Activated naive CD4-positive, alpha-beta T cell treated with anti-CD3 and anti-CD28 coated beads for 36 hours (primary cell): ENCODE measurements at regions not wholly inside any gene's neighbourhood (a gene's known extent, or its start where the extent isn't known, plus 50 kb on each side); places are given as distances from the start of the nearest gene placed in this dataset.

Source experiments
- CTCF ChIA-PET: fragments of 350-600 bp; sonication (Branson Sonifier 250); formaldehyde crosslinking; loops from one replicate; lab custom pipeline; 2021; ENCODE audit warnings: antibody characterized with exemption; lab: Charles Lee
- DNase-seq: peaks from one replicate; pipeline ENCODE4 v3.0.0-alpha.2; 2020
- H3K27ac Mint-ChIP-seq: one replicate; pipeline ENCODE4 v1.8.0; 2021; ENCODE audit warnings: mild to moderate bottlenecking, mixed read lengths
- H3K27me3 Mint-ChIP-seq: one replicate; pipeline ENCODE4 v1.8.0; 2021; ENCODE audit warnings: low read depth, mixed read lengths
- H3K36me3 Mint-ChIP-seq: one replicate; pipeline ENCODE4 v1.8.0; 2021; ENCODE audit warnings: low read depth, mixed read lengths
- H3K4me1 Mint-ChIP-seq: one replicate; pipeline ENCODE4 v1.8.0; 2021; ENCODE audit warnings: low read depth, mixed read lengths
- H3K4me3 Mint-ChIP-seq: one replicate; pipeline ENCODE4 v1.8.0; 2021; ENCODE audit warnings: mild to moderate bottlenecking, moderate library complexity, mixed read lengths
- H3K9me3 Mint-ChIP-seq: one replicate; pipeline ENCODE4 v1.8.0; 2021; ENCODE audit warnings: mixed read lengths
- intact Hi-C: fragments of 100-400 bp; cut with micrococcal nuclease; formaldehyde crosslinking; loops from one replicate; pipeline ENCODE4 v1.15.1; 2023

- Mint-ChIP-seq H3K36me3 (no peaks in the 10 kb centered on the region), H3K4me1 (no peaks in the 10 kb centered on the region), H3K27me3 (no peaks in the 10 kb centered on the region), H3K27ac (no peak overlapping the region), H3K4me3 (no peak overlapping the region), H3K9me3 (no peaks in the 10 kb centered on the region)
- no peak for DNase-seq
- intact Hi-C loops, result no loop called here
- CTCF ChIA-PET, result no interaction called here
These were observed 416.7 kb upstream of the TEX13C start for GRCh38 chrX:124902953-124903352.

DNA sequence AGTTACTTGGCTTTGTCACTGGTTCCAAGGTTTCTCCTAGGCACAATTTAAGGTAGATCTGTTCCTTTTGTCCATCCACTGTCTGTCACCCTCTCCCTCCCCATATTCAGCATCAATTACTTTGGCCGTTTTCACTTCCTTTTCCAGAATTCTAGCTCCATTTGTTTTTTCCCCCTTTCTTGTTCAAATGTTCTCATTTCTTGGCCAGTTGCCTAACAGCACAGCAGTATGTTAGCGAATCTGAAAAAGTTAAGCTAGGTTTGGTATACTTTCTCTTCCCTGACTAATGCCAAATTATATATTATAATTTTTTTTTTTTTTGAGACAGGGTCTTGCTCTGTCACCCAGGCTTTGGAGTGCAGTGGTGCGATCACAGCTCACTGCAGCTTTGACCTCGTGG, 409.1 kb upstream of the TEX13C start:
- Mint-ChIP-seq H3K27ac (no peak overlapping the region), H3K27me3 (no peaks in the 10 kb centered on the region), H3K4me1 (no peaks in the 10 kb centered on the region), H3K4me3 (no peak overlapping the region), H3K36me3 (no peaks in the 10 kb centered on the region), H3K9me3 (no peaks in the 10 kb centered on the region)
- CTCF ChIA-PET, result no interaction called here
- intact Hi-C loops, result no loop called here
- no peak for DNase-seq

DNA sequence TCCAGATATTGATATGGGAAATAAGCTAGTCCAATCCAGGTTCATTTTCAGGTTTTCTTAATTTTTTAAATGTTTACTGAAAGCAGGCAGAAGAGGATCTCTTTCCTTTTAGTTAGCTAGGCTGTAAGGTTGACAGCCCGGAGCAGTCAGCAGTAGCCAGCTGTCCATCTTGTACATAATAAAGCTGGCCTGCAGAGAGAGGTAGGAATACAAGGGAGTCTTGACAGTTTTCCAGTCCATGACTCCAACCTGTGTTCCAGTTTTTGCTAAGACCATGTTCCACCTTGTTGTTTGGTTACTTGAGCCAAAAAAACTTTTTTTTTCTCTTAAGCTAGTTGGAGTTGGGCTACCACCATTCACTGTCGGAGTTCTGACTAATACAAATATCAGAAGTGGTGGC, 402.7 kb upstream of the TEX13C start:
- Mint-ChIP-seq H3K36me3 (no peaks in the 10 kb centered on the region), H3K4me1 (no peaks in the 10 kb centered on the region), H3K9me3 (no peaks in the 10 kb centered on the region), H3K4me3 (no peak overlapping the region), H3K27me3 (no peaks in the 10 kb centered on the region), H3K27ac (no peak overlapping the region)
- DNase-seq, result no peak
- CTCF ChIA-PET, result no interaction called here
- intact Hi-C loops, result no loop called here

DNA sequence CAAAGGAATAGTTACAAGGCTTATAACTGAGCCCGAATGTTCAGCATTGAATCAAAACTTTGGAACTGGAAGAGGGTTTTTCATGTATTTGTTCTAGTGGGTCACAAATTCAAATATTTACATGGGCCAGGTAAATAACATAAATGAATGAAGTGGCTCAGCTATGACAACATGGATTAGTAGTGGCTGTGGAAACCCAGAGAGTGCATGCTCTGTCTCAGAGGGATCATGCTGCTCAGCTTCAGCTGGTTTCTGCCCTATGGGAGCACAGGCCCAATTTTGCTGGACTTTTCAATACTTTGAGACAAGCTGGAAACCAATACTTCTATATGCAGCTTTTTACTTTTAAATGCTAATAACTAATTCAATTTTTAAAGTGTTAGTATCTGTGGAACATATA, 394.0 kb upstream of the TEX13C start:
- DNase-seq, result no peak
- no peaks in the 10 kb centered on the region for H3K9me3 Mint-ChIP-seq
- H3K27ac Mint-ChIP-seq, result no peak overlapping the region
- CTCF ChIA-PET, result no interaction called here
- no peaks in the 10 kb centered on the region for H3K27me3 Mint-ChIP-seq
- H3K4me1 Mint-ChIP-seq, result no peaks in the 10 kb centered on the region
- H3K4me3 Mint-ChIP-seq, result no peak overlapping the region
- no peaks in the 10 kb centered on the region for H3K36me3 Mint-ChIP-seq
- intact Hi-C loops, result no loop called here

- CTCF ChIA-PET, result no interaction called here
- Mint-ChIP-seq H3K4me3 (no peak overlapping the region), H3K27me3 (no peaks in the 10 kb centered on the region), H3K4me1 (no peaks in the 10 kb centered on the region), H3K27ac (no peak overlapping the region), H3K36me3 (no peaks in the 10 kb centered on the region), H3K9me3 (no peaks in the 10 kb centered on the region)
- intact Hi-C loops, result no loop called here
- no peak for DNase-seq
These were observed 388.4 kb upstream of the TEX13C start for GRCh38 chrX:124931241-124931640.

GRCh38 chrX:124931958-124932357, 387.7 kb upstream of the TEX13C start:
- H3K9me3 Mint-ChIP-seq, result no peaks in the 10 kb centered on the region
- intact Hi-C loops, result no loop called here
- no peaks in the 10 kb centered on the region for H3K36me3 Mint-ChIP-seq
- no peaks in the 10 kb centered on the region for H3K27me3 Mint-ChIP-seq
- DNase-seq, result no peak
- CTCF ChIA-PET, result no interaction called here
- H3K4me1 Mint-ChIP-seq, result no peaks in the 10 kb centered on the region
- no peak overlapping the region for H3K4me3 Mint-ChIP-seq
- no peak overlapping the region for H3K27ac Mint-ChIP-seq

DNA sequence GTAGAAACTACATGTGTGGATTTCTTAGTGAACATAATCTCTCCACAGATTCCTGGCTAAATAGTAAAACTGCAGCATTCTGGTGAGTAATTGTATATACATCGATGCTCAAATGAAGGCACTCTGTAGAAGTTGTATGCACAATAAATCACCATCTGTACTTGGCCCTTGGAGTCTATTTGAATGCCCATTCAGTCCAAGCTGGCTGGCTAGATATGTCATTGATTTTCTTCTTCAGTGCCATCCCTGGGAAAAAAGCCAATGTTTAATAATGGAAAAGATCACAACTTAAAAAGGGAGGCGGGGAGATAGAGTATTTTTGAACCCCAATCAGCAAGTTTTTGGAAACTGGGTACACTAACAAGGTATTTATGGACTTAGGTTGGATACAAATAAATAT, 381.0 kb upstream of the TEX13C start:
- Mint-ChIP-seq H3K36me3 (no peaks in the 10 kb centered on the region), H3K4me3 (no peak overlapping the region), H3K27ac (no peak overlapping the region), H3K4me1 (no peaks in the 10 kb centered on the region), H3K27me3 (no peaks in the 10 kb centered on the region), H3K9me3 (no peaks in the 10 kb centered on the region)
- DNase-seq, result no peak
- CTCF ChIA-PET, result no interaction called here
- intact Hi-C loops, result no loop called here

GRCh38 chrX:124940531-124940930, 379.1 kb upstream of the TEX13C start:
- H3K4me1 Mint-ChIP-seq, result no peaks in the 10 kb centered on the region
- H3K27ac Mint-ChIP-seq, result no peak overlapping the region
- H3K36me3 Mint-ChIP-seq, result no peaks in the 10 kb centered on the region
- intact Hi-C loops, result no loop called here
- no peak overlapping the region for H3K4me3 Mint-ChIP-seq
- no peak for DNase-seq
- H3K27me3 Mint-ChIP-seq, result no peaks in the 10 kb centered on the region
- no peaks in the 10 kb centered on the region for H3K9me3 Mint-ChIP-seq
- CTCF ChIA-PET, result no interaction called here

GRCh38 chrX:124954402-124954801, 365.3 kb upstream of the TEX13C start:
- Mint-ChIP-seq H3K27me3 (no peaks in the 10 kb centered on the region), H3K4me3 (no peak overlapping the region)
- CTCF ChIA-PET, result no interaction called here

DNA sequence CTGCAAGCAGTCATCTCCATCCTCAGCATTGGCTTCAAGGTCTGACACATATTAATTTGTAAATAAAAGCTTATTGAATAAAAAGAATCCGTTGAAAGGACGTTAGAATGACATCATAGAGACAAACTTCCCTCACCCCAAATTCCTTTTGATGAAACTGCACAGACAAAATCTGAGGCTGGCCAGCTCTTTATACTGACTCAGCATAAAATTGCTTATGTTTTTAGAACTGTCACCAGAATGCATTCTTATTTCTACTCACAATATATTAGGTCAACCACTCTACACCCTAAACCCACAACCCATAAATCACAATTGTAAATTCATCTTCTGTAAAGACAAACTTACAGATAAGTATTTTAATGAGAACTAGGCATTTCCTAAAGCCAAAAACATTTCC, 359.2 kb upstream of the TEX13C start:
- Mint-ChIP-seq H3K4me1 (no peaks in the 10 kb centered on the region), H3K27me3 (no peaks in the 10 kb centered on the region), H3K4me3 (no peak overlapping the region), H3K9me3 (no peaks in the 10 kb centered on the region), H3K36me3 (no peaks in the 10 kb centered on the region), H3K27ac (no peak overlapping the region)
- CTCF ChIA-PET, result no interaction called here
- no peak for DNase-seq
- intact Hi-C loops, result no loop called here

More at GRCh38 chrX:124954402-124954801, 365.3 kb upstream of the TEX13C start:
- Mint-ChIP-seq H3K27ac (no peak overlapping the region), H3K4me1 (no peaks in the 10 kb centered on the region), H3K36me3 (no peaks in the 10 kb centered on the region), H3K9me3 (no peaks in the 10 kb centered on the region)
- no peak for DNase-seq
- intact Hi-C loops, result no loop called here

GRCh38 chrX:124963717-124964116, 356.0 kb upstream of the TEX13C start, which contains the start of gene TENM1:
Gene TENM1, minus strand, starts transcription at chrX:124963817.
- no peak within 1 kb of the TSS for H3K27ac Mint-ChIP-seq
- no peaks in the 10 kb centered on the region for H3K27me3 Mint-ChIP-seq
- H3K9me3 Mint-ChIP-seq, result no peaks in the 10 kb centered on the region
- CTCF ChIA-PET, result no interaction called here
- no peaks in the 10 kb centered on the region for H3K4me1 Mint-ChIP-seq
- no peak for DNase-seq
- H3K4me3 Mint-ChIP-seq, result no peak within 1 kb of the TSS
- no peaks in the 10 kb centered on the region for H3K36me3 Mint-ChIP-seq
- intact Hi-C loops, result no loop called here

GRCh38 chrX:124975456-124975855, 344.2 kb upstream of the TEX13C start:
- no peaks in the 10 kb centered on the region for H3K4me1 Mint-ChIP-seq
- DNase-seq, result no peak
- no peak overlapping the region for H3K27ac Mint-ChIP-seq
- CTCF ChIA-PET, result no interaction called here
- no peaks in the 10 kb centered on the region for H3K27me3 Mint-ChIP-seq
- no peaks in the 10 kb centered on the region for H3K9me3 Mint-ChIP-seq
- H3K36me3 Mint-ChIP-seq, result no peaks in the 10 kb centered on the region
- H3K4me3 Mint-ChIP-seq, result no peak overlapping the region
- intact Hi-C loops, result no loop called here

GRCh38 chrX:124981420-124981819, 338.3 kb upstream of the TEX13C start:
- no peaks in the 10 kb centered on the region for H3K36me3 Mint-ChIP-seq
- H3K4me3 Mint-ChIP-seq, result no peak overlapping the region
- no peaks in the 10 kb centered on the region for H3K27me3 Mint-ChIP-seq
- H3K4me1 Mint-ChIP-seq, result no peaks in the 10 kb centered on the region
- CTCF ChIA-PET, result no interaction called here
- intact Hi-C loops, result no loop called here
- DNase-seq, result no peak
- H3K27ac Mint-ChIP-seq, result no peak overlapping the region
- H3K9me3 Mint-ChIP-seq, result no peaks in the 10 kb centered on the region
